Left ventricle myocardium superior (tissue), 1 donor: ENCODE measurements at regions not wholly inside any gene's neighbourhood (a gene's known extent, or its start where the extent isn't known, plus 50 kb on each side); places are given as distances from the start of the nearest gene placed in this dataset.

Experiments used
- ATAC-seq: fragments of 200-7000 bp; cut with Tn5 transposase; one replicate; pipeline ENCODE4 v1.9.1; 2020; ENCODE audit warnings: mild to moderate bottlenecking, moderate library complexity
- DNase-seq: peaks from one replicate; pipeline ENCODE4 v3.0.0-alpha.2; 2020
- intact Hi-C: fragments of 100-400 bp; cut with micrococcal nuclease; formaldehyde crosslinking; loops from one replicate; pipeline ENCODE4 v1.11.0; 2022
- donor health status: DM: no; HTN: yes; CAD: no; lungs with severe emphysema.

DNA sequence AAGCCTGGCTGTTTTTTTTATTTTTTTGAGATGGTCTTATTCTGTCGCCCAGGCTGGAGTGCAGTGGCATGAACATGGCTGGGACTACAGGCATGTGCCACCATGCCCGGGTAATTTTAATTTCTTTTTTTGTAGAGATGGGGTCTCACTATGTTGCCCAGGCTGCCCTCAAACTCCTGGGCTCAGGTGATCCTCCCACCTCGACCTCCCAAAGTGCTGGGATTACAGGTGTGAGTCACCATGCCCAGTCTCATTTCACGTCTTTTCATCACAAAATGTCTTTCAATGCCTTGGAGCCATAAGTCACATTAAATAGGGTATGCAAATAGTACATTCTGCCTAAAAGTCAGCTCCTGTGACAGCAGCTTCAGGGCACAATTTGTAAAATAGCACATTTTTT, 52.8 kb downstream of the SOX2 start:
- DNase-seq = no peak
- intact Hi-C loops = no loop called here
- no peak for ATAC-seq

DNA sequence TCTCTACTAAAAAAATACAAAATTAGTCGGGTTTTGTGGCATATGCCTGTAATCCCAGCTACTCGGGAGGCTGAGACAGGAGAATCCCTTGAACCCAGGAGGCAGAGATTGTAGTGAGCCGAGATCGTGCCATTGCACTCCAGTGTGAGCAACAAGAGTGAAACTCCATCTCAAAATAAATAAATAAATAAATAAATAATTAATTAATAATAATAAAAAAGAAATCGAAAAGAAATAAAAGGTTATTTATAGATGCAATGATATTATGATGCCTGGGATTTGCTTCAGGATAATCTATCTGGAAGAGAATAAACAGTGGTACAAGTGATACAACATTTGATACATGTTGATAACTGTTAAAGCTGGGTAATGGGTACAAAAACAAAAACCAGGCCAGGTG, 58.6 kb downstream of the SOX2 start:
- ATAC-seq = no peak
- intact Hi-C loops = no loop called here
- DNase-seq = no peak

DNA sequence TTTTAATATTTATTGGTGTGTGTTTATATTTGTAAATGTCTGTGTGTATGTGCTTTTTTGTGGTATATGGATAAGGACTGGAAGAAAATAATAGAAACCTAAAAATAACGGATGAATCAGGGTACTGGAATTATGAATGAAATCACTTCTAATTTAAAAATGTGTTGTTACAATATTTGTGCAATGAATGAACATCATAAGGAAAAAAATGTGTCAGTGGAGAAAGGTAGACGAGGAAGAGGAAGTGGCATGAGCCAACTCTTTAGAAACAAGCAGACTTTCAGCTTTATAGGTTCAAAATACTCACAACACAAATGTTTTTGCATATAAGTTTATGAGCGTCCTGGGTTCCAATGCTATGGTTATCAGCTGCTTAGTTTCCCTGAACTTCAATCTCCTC, 59.4 kb downstream of the SOX2 start:
- no peak for DNase-seq
- intact Hi-C loops = no loop called here
- ATAC-seq = no peak

DNA sequence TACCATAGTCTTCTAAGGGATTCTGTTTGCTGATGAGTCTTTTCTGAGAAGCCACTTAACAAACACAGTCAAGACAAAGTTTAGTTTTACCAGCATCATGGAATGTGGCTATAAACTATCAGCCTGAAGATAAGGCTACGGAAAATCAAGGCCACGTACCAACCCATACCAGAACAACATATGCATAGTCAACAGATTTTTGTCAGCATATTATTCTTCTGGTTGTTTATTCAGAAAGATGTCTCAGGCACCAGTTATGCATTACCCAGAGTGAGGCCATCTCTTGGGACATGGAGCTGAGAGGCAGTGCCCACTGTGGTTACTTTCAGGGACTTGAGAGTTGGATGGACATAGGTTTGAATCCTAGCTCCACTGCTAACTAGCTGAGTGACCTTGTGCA, 60.4 kb downstream of the SOX2 start:
- ATAC-seq = no peak
- DNase-seq = no peak
- intact Hi-C loops = no loop called here

DNA sequence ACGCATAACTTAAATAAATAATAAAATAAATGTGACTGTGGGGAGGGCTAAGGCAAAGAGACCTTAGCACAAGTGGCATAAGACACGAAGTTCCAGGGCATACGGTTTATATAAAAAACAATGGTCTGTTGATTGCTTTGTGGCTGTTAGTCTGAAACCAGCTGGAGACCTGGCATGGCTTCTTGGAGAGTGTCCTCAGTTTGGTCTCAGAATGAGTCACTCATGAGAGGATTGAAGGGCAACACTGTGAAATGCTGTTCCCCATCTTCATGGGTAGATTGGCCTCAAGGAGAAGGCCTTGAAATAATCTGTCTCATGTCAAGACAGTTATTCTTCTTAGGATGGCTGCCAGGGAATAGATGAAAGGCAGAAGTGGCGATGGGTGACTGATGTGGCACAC, 62.2 kb downstream of the SOX2 start:
- intact Hi-C loops = no loop called here
- no peak for ATAC-seq
- DNase-seq = no peak

DNA sequence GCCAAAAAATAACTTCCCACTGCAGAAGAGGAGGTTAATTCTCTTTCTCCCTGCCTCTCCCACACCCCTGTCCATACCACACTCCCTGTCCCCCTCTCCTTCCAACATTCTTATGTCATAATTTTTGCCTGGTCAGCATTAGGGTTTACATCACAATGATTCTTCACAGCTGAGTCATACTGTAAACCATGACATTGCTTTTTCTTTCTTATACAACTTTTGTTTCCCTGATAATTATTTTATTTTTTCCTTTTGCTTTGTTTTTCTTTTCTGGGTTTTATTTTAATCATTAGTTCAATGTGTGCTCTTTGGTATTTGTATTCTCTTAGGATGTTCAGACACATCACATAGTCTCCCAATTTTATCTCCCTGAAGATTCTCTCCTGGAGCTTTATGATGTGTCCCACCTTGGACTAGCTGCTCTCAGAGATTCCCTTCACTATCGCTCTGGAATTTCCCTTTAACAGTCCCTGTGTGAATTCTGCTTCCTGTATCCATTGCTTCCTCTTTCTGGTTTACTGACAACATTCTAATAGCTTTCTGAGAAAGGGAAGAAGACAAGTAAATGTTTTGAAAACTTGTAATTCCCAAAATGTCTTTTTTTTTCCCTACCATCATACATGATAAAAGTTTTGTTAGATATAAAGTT, 70.7 kb downstream of the SOX2 start:
- ATAC-seq (no peak), DNase-seq (no peak)
- intact Hi-C loops = no loop called here

DNA sequence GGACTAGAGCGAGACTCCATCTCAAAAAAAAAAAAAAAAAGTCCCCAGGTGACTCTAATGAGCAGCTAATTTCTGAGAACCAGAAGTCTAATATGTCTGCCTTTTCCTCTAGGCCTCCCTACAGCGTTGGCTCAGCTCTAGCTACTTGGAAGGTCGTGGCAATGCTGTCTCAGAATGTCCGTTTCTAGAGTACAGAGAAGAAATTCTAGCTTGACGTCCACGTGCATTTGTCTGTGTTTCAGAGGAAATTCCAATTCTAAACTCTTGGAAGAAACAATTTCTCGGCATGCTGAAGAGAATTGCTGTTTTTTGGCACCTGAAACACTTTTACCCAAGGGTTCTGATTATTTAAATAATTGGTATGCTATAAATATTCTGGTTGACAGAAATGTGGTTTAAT, 78.8 kb downstream of the SOX2 start:
- DNase-seq = no peak
- no peak for ATAC-seq
- intact Hi-C loops = no loop called here

DNA sequence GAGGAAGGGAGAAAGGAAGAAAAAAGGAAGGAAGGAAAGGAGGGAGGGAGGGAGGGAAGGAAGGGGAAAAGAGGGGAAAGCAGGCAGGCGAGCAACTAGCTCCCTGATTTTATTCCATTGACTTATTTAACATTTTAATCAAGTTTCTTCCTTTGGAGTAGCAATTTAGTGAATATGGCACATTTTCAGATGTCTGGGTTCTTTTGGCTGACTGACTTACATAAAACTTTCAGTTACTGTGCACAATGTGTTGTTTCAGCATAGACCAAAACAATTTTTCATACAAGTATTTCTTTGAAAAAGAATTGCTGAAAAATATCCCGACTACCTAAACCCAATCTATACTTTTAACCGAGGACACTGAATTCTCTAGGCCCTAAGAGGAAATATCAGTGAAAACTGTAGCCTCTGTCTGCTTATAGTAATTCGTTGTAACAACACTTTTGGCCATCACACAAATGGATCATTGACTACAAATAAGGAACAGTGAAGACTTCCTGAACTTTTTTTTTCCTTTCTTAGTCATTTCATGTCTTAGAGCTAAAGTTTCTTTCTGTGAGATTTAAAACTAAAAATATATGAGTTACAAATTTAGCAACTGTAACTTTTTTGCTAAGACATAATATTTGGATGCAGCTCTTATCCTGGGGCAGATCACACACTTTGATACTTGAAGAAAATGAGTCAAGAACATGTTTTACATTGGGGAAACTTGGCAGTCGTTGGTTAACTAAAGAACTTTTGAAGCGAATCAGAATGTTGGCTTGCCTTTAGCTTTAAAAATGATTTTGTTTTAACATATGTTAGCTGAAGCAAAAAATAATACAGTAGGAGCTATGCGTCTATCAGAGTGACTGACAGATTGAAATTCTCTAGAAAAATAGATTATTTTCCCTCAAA, 79.6 kb downstream of the SOX2 start:
- no peak for ATAC-seq
- DNase-seq = no peak
- intact Hi-C loops = no loop called here

DNA sequence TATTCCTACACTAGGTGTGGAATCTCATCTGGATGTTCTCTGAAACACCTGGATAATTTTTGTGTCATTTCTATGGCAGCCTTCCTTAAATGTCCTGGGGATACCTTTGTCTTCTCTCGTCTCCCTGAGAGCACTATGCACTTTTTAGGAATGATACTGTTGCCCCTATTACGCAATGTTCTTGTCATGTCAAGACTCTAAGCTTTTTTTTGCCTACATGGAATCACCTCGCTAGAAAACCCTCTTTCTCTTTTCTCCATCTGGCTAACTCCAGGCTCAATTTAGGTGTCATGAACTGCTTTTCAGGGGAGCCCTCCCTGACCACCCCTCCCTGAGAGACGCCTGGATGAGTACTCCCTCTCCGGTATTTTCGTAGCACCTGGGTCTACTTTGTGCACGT, 81.3 kb downstream of the SOX2 start:
- intact Hi-C loops = no loop called here
- DNase-seq = no peak
- no peak for ATAC-seq

DNA sequence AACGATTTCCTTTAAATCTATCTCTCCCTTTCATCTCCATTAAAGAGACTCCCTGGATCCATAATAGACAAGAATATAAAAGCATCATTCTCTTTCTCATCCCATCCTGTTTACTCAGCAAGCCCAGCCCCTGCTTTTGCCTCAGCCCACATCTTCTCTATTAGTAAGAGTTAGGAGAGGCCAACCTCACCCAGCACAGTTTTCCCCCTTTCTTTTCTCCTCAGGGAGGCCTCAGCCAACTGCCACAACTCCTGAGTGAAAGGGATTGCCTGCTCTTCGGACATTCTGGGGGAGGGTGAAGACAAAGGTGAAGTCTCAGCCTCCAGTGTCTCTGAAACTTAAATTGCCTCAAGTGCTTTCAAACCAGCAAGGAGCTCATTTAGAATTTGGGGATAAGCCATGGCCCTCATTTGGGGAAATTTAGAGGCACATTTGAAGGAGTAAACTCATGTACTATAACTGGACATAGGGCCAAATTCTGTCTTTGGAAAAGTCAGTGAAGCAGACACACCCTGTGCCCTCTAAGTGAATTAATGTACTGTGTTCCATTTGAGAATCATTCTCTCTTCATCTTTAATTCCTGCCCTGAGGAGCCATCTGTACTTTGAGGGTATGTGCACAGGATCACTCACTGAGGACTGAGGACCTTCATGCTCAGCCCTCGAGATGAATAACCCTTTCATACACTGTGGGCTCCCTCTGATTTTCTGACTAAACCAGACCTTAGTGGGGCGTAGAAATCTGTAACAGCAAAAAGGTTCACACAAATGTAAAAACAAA, 82.5 kb downstream of the SOX2 start:
- intact Hi-C loops = no loop called here
- ATAC-seq (no peak), DNase-seq (no peak)

DNA sequence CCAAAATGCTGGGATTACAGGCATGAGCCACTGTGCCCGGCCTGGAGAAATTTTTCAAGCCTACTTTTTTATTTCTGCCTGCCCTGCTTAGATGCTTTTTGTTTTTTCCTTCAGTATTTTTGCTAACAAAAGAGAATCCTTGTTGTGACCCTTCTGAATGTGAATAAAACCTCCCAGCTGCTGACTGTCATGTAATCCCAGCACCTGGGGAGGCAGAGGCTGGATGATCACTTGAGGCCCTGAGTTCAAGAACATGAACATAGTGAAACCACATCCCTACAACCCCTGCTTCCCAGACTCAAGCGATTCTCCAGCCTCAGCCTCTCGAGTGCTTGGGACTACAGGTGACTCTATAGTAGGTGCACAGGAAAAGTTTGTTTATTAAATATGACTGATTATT, 84.9 kb downstream of the SOX2 start:
- no peak for ATAC-seq
- intact Hi-C loops = no loop called here

DNA sequence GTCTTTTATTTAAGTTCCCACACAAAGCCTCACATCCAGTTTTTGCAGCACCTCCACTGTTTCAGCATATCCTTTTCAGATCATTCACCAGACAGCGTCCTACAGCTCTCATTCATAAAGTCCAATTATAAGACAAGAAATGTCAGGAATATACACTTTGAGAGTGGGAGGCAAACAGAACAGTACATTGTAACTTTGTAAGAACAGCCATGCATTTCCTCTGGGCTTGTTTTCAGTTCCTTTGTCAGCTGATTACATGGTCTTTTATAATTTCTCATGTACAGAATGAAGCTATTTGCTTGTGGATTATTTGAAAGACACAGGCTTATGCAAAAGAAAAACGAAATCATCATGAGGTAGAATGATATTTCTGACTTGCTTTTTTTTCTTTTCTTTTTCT, 85.7 kb downstream of the SOX2 start:
- intact Hi-C loops = no loop called here
- DNase-seq = no peak
- ATAC-seq = no peak

More for the DNA sequence above, 84.9 kb downstream of the SOX2 start:
- no peak for DNase-seq

DNA sequence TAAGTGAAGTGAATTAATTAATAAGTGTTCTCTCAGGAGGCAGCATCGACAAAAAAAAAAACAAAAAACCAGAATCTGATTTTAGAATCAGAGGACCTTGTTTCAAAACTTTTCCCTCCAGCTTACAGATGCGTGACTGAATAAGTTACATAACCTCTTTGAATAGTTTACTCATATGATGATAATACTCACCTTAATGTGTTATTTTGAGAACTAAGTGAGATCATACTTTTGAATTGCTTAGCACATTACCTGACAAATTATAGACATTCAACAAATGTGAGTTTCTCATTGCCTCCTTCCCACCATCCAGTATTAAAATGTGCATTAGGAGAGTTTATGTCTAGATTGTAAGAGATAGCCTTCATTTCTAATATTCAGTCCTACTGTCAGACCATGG, 94.0 kb downstream of the SOX2 start:
- intact Hi-C loops = no loop called here
- DNase-seq = no peak
- ATAC-seq = no peak

DNA sequence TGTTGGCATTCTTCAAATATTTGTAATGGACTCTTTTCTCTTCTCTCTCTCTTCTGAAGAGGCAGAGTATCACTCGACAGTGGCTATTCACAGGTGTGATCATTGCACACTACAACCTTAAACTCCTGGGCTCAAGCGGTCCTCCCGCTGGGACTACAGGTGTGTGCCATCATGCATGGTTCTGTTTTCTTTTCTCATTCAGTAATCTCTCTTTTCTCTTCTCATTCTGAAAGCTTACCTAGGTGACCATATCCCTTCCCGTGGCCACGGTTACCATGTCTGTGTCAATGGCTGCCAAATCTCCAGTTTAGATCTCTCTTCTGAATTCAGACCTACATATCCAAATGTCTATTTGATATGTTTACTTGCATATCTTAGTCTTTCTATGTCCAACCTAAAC, 96.3 kb downstream of the SOX2 start:
- DNase-seq (no peak), ATAC-seq (no peak)
- intact Hi-C loops = no loop called here

DNA sequence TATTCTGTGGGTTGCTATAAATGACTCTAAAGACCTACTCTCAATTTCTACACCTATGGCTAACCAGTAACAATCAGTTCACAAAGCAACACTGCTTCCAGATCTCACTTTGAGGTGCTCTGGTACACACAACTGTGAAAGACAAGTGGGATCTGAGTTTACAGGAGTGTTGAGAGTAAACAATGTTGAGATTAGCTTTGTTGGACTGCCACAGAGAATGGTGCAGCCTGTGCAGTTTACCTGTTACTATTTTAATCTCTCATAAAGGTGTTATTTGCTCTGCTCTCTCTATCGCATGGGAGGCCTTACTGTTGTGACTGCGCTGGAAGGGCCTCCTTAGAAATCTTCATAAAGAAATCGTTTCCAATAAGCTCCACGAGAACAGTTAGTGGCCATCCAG, 112.0 kb downstream of the SOX2 start:
- ATAC-seq (no peak), DNase-seq (no peak)
- intact Hi-C loops = no loop called here

DNA sequence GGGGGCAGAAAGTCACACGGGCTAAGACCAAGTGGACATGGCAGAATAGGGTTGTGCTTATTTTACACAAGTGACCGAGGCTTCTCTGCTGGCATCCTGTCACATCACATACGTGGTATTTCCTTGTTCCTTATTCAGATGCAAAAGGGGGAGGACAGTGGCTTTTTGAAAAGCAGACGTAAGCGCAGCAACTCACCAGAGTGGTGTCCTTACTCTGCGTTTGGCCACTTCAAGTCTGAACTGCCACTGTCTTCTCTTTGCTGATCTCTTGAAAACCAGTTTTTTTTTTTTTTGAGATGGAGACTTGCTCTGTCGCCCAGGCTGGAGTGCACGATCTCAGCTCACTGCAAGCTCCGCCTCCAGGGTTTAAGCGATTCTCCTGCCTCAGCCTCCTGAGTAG, 113.2 kb downstream of the SOX2 start:
- DNase-seq = no peak
- intact Hi-C loops = no loop called here
- no peak for ATAC-seq

DNA sequence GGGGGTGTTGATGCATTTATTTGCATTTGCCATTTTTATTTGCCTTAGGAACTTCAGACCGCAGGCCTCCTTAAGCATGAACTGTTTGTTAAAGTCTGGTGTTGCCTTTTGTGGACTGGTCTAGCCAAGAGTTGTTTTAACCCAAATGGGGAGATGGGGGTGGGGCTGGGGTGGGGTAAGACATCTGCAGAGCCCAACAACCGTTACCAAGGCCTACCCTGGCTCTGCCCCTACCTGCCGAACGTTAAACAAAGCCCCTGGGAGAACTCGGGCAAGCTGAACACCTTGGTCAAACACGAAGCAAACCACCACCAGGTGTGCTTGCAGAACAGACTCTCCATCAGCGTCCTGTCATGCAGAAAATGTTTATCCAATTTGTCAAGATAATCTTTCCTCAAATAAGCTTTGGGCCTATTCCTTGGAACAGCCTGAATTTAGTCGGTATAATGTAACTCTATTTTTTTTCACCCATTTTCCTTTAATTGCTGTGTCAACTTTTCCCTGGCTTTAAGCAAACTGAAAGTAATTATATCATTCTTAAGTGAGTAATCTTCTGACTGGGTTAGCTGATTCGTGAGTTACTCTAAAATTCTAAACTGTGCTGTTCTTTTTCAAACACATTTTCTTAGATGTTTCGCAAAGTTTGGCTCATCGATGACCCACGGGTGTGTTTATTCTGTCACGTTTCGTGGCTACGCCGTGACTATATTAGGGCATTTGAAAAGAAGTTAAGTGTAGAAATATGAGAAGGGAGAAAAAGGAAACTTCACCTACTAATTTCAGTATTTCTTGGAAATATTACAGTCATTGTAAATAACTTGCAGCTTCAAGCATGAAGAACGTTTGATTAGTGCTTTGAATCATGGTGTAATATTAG, 127.6 kb downstream of the SOX2 start:
- DNase-seq = no peak
- ATAC-seq = no peak
- intact Hi-C loops = no loop called here

DNA sequence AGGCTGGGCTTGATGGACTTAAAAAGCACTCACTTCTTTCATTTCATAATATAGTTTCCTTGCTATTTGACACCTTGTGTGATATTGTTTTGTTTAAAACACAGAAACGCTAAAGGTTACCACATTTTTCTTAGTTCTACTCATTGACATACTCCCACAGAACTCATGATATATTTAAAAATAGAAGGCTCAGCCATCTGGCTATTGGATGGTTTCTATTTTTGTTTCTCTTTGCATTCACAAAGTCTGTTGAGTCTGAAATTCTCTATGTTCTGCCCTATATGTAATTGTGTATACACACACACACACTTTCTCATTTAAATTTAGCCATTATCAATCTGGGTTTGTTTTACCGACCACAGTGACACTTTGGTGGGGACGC, 128.2 kb downstream of the SOX2 start:
- intact Hi-C loops = no loop called here
- no peak for DNase-seq
- ATAC-seq = no peak

DNA sequence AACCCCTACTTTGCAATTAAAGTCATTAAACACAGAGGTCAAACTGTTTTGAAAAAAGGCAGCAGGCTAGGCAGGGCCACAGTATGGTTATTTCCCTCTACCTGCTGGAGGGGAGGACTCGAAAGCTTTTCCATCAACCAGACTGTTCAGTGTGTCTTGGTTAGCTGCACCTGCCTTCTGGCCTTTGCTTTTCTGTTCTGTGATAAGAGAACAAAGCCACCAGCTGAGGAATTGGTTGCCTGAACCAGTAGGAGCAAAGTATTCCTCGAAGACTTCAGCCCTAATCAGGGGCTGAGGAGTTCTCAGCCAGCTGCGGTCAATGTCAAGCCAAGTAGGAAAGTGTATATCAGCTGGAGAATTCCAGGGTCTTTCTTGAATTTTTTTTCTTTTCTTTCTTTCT, 132.5 kb downstream of the SOX2 start:
- DNase-seq (no peak), ATAC-seq (no peak)
- intact Hi-C loops = no loop called here
